ENCODE measurements at regions not wholly inside any gene's neighbourhood (a gene's known extent, or its start where the extent isn't known, plus 50 kb on each side); places are given as distances from the start of the nearest gene placed in this dataset.

DNA sequence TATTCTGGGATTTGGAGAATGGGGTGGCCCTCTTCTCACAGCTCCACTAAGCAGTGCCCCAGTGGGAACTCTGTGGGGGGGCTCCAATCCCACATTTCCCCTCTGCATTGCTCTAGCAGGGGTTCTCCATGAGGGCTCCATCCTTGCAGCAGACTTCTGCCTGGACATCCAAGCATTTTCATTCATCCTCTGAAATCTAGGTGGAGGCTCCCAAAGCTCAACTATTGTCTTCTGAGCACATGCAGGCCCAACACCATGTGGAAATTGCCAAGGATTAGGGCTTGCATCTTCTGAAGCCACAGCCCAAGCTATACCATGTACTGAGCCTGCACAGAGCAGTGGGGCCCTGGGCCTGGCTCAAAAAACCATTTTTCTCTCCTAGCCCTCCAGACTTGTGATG lies 162.4 kb upstream of the CWC22 start:
- DNase-seq (ENCODE audit: low spot score) = no peak
- in situ Hi-C loops (cut with MboI; ENCODE audit: low sequenced_read_pairs, unreplicated experiment) = no loop called here
- TF ChIP-seq, protein P1, sequence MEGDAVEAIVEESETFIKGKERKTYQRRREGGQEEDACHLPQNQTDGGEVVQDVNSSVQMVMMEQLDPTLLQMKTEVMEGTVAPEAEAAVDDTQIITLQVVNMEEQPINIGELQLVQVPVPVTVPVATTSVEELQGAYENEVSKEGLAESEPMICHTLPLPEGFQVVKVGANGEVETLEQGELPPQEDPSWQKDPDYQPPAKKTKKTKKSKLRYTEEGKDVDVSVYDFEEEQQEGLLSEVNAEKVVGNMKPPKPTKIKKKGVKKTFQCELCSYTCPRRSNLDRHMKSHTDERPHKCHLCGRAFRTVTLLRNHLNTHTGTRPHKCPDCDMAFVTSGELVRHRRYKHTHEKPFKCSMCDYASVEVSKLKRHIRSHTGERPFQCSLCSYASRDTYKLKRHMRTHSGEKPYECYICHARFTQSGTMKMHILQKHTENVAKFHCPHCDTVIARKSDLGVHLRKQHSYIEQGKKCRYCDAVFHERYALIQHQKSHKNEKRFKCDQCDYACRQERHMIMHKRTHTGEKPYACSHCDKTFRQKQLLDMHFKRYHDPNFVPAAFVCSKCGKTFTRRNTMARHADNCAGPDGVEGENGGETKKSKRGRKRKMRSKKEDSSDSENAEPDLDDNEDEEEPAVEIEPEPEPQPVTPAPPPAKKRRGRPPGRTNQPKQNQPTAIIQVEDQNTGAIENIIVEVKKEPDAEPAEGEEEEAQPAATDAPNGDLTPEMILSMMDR (IDR thresholded peaks at IDR 0.05; ENCODE audit: borderline replicate concordance, control extremely low read depth, extremely low read depth, insufficient read depth, missing control alignments) = no peak

DNA sequence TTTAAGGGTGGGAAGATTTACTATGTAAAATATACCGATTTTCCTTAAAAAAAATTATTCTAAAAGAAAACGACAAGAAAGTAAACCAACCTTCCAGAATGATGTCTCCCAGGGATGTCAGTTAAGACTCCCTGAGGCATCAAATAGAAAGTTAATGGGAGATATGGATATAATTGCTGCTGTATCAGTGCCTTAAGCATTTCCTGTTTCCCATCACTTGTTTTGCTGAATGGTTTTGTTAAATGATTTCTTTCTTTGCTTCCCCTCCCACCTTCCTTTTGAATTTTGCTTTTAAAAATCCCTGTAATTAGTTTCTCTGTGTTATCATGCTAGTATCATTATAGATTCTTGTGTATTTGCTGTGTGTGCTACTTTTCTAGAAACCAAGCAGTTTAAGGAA lies 154.3 kb upstream of the CWC22 start:
- TF ChIP-seq, protein P1 (IDR thresholded peaks at IDR 0.05; ENCODE audit: borderline replicate concordance, control extremely low read depth, extremely low read depth, insufficient read depth, missing control alignments) = no peak
- DNase-seq (ENCODE audit: low spot score) = no peak
- in situ Hi-C loops (cut with MboI; ENCODE audit: low sequenced_read_pairs, unreplicated experiment) = no loop called here

DNA sequence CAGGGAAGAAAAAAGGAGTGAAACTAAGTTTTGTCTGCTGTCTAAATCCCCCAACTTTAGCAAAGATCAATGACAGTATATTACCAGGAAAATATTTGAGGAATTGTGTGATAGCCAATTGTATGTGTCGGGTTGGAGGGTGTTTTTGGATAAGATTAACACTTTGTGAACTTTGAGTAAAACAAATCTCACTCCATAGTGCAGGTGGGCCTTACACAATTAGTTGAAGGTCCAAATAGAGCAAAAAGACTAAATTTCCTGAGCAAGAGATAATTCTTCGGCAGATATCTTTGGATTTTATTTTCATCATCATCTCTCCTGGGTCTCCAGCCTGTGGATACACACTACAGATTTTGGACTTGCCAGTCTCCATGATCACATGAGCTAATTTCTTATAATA lies 152.8 kb upstream of the CWC22 start:
- in situ Hi-C loops (cut with MboI; ENCODE audit: low sequenced_read_pairs, unreplicated experiment) = no loop called here
- DNase-seq (ENCODE audit: low spot score) = no peak
- TF ChIP-seq, protein P1 (IDR thresholded peaks at IDR 0.05; ENCODE audit: borderline replicate concordance, control extremely low read depth, extremely low read depth, insufficient read depth, missing control alignments) = no peak

DNA sequence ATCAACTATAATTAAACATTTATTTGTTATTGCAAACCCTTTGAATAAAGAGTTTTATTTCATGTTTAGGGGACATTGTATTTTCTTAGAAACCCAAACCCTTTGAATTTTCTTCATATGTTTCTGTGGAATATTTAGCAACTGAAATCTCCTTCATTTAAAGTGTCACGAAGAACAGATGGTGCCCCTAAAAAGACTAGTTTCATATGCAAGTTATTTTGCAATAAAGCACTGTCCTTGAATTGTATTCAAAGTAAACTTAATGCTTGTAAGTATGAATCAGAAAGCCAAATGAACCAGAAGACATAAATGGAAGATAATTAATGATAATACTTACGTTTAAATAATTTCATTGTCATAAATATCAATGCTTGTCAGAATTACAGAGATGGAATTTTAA lies 151.9 kb upstream of the CWC22 start:
- in situ Hi-C loops (cut with MboI; ENCODE audit: low sequenced_read_pairs, unreplicated experiment) = no loop called here
- DNase-seq (ENCODE audit: low spot score) = no peak
- TF ChIP-seq, protein P1 (IDR thresholded peaks at IDR 0.05; ENCODE audit: borderline replicate concordance, control extremely low read depth, extremely low read depth, insufficient read depth, missing control alignments) = no peak

DNA sequence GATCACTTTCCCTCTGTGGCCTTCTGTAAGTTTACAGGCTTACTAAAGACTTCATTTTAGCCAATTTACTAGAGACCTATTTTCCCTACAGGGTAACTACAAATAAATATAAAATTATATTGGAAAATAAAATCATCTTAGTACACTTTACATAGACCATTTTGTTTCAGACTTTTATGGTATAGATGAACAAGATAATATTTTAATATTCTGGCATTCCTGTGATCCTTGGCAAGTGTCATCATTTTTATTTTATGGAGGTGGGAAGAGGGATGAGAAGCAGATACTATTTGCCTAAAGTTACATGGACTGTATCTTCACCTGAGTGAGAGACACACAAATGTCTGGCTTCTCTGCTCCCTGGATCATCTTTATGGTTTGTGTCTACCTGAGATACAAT lies 149.6 kb upstream of the CWC22 start:
- in situ Hi-C loops (cut with MboI; ENCODE audit: low sequenced_read_pairs, unreplicated experiment) = no loop called here
- TF ChIP-seq, protein P1 (IDR thresholded peaks at IDR 0.05; ENCODE audit: borderline replicate concordance, control extremely low read depth, extremely low read depth, insufficient read depth, missing control alignments) = no peak
- DNase-seq (ENCODE audit: low spot score) = no peak

DNA sequence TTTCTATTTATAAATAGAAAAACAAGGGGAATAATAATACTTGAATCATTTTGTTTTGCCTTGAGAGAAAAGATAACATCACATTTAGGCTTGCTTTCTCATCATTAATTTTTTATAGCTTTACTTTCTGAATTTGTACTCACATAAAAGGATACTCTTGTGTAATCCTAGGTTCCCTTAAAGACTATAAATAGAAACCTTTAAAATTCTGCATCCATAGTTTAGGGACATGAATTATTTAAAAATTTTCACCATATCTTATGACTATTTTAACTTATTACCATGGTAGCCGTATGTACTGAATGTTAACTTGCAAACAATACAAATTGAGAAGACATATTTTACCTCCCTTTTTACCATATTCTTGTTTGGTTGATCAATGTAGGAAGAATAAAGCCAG lies 143.5 kb upstream of the CWC22 start:
- TF ChIP-seq, protein P1 (IDR thresholded peaks at IDR 0.05; ENCODE audit: borderline replicate concordance, control extremely low read depth, extremely low read depth, insufficient read depth, missing control alignments) = no peak
- in situ Hi-C loops (cut with MboI; ENCODE audit: low sequenced_read_pairs, unreplicated experiment) = no loop called here
- no peak for DNase-seq (ENCODE audit: low spot score)

DNA sequence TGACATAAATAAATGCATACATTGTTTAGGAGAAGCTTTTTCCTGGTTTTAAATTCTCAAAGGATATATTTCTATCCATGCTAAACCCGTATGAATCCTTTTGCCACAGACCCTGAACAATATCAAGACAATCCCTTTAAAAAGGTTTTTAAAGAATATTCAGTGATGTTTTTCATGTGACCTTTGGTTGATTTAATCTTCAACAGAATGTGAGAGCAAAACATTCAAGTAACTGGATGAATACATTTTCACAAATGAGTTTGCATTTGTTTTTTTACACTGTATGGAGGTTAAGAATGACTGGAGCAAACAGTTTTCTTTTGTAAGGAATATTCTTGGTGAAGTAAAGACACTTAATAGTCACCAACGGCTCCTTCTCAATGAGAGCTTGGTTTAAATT lies 139.4 kb upstream of the CWC22 start:
- DNase-seq (ENCODE audit: low spot score) = no peak
- TF ChIP-seq, protein P1 (IDR thresholded peaks at IDR 0.05; ENCODE audit: borderline replicate concordance, control extremely low read depth, extremely low read depth, insufficient read depth, missing control alignments) = no peak
- in situ Hi-C loops (cut with MboI; ENCODE audit: low sequenced_read_pairs, unreplicated experiment) = no loop called here

All from GM13976 (cell line).